NCI-H446 (cell line): ENCODE measurements at regions not wholly inside any gene's neighbourhood (a gene's known extent, or its start where the extent isn't known, plus 50 kb on each side); places are given as distances from the start of the nearest gene placed in this dataset.
A peak's percentile ranks its signal among the peaks of the same experiment; 100 is the strongest.

Experiments
- DNase-seq, 2 experiments: peaks; one replicate each; lab custom pipeline; 2025; lab: John Stamatoyannopoulos, UW

DNA sequence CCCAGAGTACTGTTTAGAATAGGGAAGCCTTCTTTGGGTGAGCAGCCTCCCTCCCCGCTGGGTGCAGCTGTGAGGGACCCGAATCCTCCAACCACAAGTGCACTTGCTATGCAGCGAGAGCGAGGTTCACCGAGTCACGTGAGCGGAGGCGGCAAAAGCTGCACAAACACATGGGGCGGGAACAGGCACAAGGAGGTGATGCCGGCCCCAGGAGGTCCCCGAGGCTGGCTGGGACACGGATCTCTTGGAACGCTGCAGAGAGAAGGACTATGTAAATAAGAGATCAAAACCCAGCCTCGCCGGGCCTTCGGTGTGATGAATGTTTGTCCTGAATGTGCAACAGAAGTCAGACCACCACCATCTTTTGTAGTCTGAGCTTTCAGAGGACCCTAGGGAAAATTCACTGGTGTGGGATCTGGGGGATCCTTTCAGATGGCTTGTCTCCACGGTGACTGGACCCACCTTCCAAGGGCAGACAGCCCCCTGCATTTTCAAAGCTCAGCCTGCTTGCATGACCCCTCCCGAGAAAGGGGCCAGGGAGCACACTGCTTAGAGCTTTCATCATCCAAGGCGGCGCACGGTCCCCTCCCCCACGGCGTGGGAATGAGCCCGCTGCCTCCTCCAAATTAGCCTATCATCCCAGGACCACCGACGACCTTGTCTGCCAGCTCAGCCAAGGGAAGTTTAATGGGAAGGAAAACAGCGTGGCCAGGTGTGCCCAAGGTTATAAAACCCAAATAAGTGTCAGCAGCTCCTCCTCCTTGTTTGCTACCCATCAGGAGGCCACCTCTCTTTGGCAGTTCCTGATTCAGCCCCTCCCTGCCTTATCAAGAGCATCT, 327.7 kb downstream of the CXCL12 start:
- DNase-seq: no peak

DNA sequence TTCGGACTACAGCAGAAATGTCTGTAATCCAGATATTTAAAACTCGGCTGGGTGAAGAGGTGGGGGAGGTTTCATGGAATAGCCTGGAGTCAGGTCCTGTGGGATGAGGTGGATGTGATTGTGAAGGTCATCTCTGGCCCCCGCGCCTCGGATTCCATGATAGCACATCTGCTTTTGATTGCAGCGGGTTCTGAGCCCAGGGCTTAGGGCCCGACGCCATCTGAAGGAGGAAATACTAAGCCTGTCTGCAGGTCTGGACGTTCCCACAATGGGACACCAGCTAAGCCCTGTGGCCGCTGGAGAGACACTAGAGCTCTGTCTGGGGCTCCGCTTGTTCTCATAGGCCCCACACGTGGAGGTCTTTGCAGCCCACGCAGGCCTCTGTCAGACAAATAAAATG, 328.7 kb downstream of the CXCL12 start:
- no peak for DNase-seq

DNA sequence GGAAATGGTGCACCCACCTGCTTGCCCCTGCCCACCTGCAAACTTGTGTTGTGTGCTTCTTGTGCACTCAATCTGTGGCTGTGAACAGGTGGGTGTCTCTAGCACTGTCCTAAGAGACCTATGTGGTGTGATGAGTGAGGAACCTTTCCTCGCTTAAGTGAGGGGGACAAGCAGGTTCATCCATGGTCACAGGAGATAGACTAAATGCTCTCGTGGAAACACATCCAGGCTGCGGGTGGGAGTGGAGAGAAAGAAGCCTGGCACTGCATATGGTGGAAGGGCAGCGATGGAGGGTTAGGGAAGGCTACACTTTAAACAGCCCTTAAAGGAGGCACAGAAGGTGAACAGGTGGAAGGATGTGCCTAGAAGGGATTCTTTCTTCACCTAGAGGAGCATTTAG, 330.9 kb downstream of the CXCL12 start:
- DNase-seq: no peak

DNA sequence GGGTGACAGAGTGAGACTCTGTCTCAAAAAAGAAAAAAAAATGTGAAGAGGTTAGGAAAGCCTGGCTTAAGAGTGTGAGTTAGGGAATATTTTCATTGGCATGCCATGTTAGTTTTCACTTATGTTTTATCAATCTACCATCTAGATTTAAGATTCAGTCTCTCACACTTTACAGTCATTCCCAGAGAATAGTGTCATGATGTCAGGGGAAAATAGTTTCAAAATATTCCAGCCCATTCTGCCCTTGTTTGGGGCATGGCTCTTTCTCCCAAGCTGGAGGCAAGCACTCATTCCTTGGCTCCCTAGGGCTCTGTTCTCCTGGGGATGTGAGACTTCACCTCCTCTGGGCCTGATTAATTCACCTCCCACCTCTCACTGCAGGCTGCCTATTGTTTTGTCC, 331.5 kb downstream of the CXCL12 start:
- DNase-seq: no peak

DNA sequence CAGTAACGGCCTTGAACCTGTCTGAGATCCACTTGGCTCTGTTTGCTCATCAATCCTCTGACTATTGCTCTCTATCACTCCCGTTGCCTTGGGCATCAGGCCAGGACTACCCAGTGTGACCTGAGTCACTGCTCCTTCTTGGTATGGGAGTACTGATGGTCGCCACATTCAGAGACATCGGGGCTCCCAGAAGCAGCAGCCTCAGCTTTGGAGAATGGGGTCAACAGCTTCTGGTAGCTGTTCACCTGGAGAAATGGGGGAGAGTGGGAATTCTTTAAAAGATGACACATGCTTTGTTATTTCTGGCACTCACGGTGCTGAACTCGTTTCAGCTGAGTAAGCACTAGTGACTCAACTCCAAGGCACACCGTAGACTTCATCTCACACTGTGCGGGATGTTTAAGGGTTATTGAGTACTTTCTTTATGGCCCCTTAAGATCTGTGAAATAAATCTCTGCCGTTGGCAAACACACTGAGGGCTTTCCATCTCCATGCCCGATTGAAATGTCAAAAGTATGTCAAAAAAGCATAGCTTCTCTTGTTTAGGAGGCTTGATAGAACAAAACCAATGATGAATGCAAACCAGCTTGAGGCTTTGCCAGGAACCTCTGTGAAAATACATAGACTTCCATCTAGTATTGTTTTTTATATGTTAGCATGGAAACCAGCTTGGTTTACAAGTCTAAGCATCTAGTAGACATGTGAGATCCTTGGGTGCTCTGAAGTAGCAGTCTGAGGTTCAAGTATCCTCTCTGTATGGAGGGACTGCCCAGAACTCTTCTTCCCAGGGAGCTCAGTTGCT, 333.1 kb downstream of the CXCL12 start:
- no peak for DNase-seq

DNA sequence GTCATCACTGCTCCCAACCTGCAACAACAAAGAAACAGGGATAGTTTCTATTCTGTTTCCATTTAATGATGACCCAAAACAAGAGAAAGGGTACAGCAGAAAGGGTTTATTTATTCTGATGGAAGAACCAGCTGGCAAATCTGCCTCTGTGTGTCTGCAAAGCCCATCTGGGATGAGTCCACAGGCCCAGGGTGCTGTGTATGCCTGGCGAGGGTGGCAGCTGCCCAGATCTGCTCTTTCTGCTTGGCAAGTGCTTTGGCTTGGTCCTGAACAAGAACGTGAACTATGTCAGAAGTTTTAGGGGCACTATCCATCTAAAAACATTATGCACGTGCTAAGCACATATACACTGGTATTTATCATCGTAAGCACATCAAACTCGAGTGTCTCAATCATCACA, 333.8 kb downstream of the CXCL12 start:
- peak in 1 of 2 experiments; percentile 7 for DNase-seq

DNA sequence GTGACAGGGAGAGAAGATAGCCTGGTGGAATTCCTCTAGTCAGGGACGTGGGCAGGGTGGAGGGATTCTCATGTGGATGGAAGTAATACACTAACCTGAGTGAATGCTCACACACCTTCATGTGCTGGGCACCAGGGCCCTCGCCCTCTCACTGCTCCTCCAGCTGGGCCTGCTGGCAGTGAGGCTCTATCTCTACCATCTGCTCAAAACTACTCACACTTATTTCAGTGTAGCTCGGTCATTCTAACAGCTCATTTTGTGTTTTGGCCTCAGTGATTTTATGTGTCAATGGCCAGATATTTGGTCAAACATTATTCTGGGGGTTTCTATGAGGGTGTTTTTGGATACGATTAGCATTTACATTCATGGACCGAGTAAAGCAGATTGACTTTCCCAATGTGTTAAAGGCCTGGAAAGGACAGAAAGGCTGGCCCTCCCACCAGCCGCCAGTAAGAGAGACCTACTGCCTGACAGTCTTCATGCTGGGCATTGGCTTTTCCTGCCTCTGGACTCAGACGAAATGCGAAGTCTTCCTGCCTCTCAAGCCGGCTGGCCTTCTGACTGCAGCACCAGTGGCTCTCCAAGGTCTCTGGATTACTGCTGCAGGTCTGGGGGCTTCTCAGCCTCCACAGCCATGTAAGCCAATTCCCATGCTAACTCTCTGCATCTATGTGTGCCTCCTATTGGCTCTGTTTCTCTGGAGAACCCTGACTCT, 335.4 kb downstream of the CXCL12 start:
- DNase-seq: no peak

DNA sequence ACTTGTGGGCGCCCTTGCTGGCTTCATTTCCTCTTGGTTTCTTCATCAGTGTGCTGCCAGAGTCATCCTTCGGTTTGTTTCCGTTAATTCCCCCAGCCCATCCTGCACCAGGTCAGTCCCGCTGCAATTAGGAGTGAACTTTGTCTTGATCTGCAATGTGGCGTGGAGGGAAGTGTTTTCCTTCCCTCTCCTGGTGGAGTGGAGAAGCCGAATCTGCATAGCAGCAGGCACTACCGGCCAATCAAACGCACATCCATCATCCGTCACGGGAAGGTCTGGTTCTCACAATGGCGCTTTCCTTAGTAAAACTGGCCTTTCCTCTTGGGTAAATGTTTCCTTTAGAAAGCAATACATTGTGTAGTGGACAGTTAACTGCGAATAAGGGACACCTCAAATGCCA, 337.5 kb downstream of the CXCL12 start:
- DNase-seq: no peak

DNA sequence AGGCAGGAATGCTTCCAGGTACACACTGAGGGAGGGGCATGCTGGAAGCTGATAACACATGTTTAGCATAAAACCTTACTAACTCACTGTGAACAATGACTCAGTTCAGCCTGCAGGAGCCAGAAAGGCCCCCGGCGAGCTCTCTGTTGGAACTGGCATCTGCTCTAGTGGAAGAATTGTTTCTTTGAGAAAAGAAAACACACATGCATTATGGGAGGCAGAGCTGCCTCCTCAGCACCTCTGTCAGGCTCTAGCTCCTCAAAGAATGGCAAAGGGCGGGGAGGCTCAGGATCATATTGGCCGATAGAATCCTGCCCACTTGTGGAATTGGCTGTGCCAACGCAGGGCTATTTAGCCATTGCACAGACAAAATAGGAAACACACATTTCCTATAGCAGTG, 338.3 kb downstream of the CXCL12 start:
- DNase-seq: no peak

DNA sequence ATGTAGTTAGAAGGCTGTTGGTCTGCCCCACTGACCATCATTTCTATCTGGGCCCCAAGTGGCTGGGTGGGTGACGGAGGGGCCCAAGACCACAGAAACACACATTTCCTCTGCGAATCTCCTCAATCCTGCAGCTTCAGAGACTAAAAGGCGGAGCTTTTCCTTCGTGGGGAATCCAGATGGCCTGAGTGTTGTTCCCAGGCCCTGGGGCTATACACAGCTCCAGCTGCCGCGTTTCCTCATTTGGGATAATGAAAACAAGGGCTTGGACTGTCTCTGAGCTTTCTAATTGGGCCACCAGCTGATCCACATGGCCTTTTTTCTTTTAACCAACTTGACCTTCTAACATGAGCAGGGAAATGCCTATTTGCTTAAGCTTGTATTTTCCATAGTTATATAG, 339.9 kb downstream of the CXCL12 start:
- no peak for DNase-seq

DNA sequence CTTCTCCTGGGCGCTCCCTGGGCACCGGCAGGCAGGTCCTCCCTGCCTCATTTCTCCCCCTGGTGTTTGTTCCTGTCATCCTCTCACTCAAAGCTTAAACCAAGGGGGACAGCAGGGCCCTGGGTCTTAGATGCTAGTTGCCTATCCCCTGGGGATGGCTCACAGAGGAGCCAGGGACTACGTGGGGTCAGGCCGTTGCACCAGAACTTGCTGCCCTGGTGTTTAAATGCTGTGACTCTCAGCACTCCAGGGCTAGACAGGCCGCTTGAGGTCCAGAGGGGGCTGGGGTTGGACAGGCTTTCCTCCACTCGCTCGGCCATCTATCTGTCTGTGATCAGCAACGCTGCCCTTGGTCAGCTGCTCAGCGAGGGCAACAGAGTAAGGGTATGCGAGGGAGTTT, 340.3 kb downstream of the CXCL12 start:
- DNase-seq: no peak

DNA sequence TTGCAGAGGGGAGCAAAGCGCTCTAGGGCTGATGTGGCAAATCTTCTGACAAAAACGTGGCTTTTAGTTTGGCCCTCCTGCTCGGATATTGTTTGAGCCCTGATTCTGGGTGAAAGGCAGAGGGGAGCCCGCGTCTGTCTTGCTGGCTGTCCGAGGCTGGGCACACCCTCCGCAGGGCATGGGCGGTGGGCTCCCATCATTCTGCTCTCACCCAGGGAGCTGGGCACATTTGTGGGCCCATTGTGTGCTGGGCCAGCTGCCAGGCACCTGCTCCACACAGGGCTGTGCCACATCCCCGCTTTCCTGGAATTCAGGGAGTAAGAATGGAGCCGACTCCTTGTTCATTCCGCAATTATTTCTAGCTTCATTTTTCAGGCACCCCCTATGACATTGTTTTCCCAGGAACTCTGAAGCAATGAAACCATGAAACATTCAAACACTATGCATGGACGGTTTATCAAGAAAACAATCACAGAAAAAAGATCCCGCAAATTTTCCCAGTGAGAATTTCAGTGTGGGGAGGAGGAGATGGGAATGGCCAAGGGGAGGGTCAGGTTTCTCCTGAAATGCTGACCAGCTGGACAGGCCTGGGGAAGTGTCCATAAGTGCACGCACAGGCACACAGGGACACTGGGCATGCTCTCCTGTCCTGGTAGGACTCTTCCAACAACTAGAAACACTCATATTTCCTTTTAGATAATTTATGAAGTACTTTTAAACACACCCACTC, 341.1 kb downstream of the CXCL12 start:
- no peak for DNase-seq

DNA sequence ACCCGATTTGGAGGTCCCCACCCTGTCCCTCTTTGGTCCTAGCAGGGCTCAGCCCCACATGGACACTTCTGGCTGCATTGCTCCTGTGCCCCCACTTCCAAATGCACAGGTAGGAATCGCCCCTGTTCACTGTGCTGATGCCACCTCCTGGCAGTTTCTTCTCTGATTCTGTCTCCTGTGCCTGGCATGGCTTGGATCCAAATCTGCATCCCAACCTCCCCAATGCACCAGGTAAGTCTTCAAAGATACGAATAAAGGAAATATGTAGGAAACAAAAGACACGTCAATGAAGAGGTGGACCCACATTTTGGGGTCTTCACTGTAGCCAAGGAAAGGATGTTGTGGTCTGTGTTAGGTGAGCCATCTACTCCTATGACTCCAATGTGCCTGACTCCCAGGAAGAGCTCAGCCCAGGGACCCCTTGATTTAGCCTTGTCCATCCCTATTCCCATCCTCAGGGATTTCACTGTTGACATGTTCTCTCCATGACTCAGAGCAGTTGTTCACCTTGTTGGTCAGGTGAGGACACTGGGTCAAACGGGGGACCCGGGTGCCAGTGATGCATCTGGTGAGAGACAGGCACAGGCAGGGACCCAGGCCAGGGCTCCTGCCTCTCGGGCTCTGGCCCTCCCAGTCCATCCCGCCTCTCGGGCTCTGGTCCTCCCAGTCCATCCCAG, 341.8 kb downstream of the CXCL12 start:
- no peak for DNase-seq

DNA sequence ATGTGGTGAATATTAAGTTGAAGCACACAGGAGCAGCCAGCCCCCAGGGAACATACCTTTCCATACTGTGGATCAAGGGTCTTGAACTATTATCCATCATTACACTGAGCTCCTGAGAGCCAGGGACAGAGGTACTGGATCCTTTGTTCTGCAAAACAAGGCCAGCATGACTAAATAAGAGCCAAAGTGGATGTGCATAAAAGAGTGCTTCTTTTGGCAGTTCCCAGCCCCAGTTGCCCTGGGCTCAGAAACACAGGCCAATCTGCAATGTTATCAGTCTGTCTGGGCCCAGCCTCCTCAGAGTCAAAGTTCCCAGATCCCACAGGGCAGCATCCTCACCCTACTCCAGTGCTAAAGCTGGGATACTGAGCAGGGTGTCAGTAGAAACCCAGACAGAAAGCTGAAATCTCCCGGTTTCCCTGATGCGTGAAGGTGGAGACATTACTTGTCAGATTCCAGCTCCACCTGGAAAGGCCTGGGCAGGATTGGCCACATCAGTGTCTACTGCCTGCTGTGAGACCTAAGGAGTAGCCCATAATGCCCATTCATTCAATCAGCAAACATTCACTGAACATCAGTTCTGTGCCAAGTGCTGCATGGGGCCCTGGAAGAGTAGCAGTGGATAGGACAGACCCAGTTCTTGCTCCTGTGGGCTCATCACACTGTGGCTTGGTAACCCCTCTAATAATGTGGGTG, 342.7 kb downstream of the CXCL12 start:
- no peak for DNase-seq

DNA sequence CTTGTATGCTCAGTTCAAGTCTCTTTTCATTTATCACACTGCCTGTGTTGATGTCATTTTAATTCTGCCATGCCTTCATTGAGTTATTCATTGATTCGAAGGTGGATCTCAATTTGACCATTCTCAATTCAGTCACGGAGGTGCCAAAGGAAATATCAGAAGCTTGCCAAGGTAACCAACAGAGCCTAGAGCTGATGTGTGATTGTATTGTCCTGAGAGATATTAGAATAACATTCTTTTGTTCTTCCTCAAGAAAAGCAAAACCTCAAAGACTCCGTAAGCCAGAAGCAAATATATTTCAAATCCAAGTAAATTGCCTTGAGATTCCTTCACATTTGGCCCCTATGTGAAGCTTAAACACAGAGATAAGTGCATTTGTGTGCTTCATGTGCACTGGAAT, 345.3 kb downstream of the CXCL12 start:
- DNase-seq: no peak

DNA sequence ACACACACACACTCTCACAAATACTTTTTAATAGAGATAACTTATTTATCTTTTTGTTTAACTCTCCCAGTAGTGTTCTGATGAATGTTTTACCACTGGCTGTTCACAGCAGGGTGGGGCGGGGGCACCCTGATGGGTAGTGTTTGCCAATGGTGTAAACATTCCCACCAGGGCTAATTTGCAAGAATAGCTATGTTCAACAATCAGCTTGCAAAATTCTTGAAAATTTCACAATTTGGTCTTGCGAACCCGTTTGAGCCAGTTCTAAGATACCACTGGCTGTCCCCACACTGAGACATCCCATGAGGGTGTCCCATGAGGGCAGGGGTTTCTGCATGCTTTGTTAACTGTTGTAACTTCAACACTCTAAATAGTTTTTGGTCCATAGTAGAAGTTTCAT, 348.5 kb downstream of the CXCL12 start:
- DNase-seq: no peak

DNA sequence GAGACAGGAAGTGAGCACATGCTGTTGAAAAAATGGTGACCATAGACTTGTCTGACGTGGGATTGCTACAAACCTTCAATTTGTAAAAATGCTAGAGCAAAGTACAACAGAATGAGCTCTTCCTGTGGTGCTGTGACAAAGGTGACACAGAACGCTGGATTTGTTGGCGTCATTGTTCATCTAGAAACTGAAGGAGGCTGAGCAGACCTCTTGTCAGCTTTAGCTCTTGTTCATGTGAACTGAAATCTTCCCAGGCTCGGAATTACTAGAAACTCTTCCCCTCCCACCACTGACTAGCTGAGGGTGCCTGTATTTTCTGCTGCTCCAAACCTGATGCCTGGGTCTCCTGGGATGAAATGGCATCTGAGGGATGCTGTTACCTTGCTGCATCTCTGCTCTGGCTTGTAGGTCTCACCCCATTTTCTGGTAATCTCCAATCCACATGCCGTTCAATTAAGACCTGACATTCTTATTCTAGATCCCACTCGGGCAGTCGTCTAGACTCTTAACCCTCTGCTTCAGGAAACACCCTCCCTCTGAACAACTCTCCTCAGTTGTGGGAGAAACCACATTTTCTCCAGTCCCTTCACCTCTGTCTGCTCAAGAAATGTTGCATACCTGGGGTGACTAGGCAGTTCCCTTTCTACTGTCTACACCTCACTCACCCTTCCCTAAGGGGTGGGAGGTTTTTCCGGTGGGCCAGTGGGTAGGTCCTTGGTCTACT, 349.3 kb downstream of the CXCL12 start:
- DNase-seq: no peak

DNA sequence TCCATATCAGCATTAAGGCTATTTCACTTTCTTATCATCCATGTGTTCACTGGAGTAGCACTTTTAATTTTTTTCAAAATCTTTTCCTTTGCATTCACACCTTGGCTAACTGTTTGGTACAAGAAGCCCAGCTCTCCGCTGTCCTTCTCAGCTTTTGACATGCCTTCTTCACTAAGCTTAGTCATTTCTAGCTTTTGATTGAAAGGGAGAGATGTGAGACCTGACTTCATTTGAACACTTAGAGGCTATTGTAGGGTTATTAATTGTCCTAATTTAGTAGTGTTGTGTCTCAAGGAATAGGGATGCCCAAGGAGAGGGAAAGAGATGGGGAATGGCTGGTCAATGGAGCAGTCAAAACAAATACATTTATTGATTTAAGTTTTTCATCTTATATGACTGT, 350.0 kb downstream of the CXCL12 start:
- no peak for DNase-seq

DNA sequence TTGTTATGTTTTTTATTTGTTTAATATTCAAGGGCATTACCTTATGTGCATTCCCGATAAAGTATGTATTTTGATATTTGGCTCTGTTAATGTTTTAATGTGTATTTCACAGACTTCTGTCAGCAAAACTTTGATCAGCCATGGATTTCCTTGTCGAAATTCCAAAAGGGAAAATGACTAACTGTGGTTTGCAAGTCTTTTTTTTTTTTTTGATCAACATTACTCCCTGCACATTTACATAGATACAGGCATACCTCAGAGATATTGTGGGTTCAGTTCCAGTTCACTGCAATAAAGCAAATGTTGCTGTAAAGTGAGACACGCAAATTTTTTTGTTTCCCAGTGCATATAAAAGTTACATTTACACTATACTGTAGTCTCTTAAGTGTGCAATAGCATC, 351.9 kb downstream of the CXCL12 start:
- DNase-seq: no peak

DNA sequence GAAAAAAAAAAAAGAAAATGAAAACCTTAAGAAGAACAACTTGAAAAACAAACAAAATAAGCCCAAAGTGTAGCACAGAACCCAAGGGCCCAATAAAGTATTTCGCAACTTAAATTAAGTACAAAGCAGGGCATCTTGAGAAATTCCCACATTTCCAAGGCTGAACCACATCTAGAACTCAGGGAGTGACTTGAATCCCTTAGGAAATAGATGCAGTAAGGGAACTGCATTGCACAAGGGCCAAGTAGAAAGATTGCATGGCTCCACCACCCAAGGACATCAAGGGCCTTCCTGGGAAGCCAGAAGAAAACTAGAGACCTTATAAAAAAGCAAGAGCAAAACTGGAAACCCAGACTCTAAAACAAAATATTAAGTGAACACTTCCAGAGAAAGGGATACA, 352.7 kb downstream of the CXCL12 start:
- no peak for DNase-seq
